DOHH2 (cell line): ENCODE measurements at regions not wholly inside any gene's neighbourhood (a gene's known extent, or its start where the extent isn't known, plus 50 kb on each side); places are given as distances from the start of the nearest gene placed in this dataset.

Experiments
- H3F3A ChIP-seq: fragments of 200-600 bp; sonication (generic), shearing (Covaris generic); 2 replicates; pipeline ENCODE4 v1.6.0; 2016; ENCODE audit warnings: antibody characterized with exemption, mild to moderate bottlenecking; ENCODE audit not compliant: control insufficient read depth, insufficient read depth
- H3K27ac ChIP-seq: fragments of 200-600 bp; sonication (generic); 2 replicates; pipeline ENCODE4 v1.5.1; 2014; ENCODE audit warnings: low read depth, mild to moderate bottlenecking, low read length, moderate library complexity
- H3K27me3 ChIP-seq: fragments of 200-600 bp; sonication (generic); 2 replicates; pipeline ENCODE4 v1.6.1; 2014; ENCODE audit warnings: mild to moderate bottlenecking, low read length, mixed read lengths; ENCODE audit not compliant: control insufficient read depth
- H3K36me3 ChIP-seq: fragments of 200-600 bp; sonication (generic); 2 replicates; pipeline ENCODE4 v1.6.1; 2014; ENCODE audit warnings: mild to moderate bottlenecking, low read length, moderate library complexity, mixed read lengths; ENCODE audit not compliant: control insufficient read depth
- H3K4me1 ChIP-seq: fragments of 200-600 bp; sonication (generic); 2 replicates; pipeline ENCODE4 v1.6.1; 2014; ENCODE audit warnings: mild to moderate bottlenecking, low read length, mixed read lengths; ENCODE audit not compliant: control insufficient read depth
- H3K4me2 ChIP-seq: fragments of 200-600 bp; sonication (generic); 2 replicates; pipeline ENCODE4 v1.6.0; 2014; ENCODE audit warnings: mild to moderate bottlenecking, low read length, moderate library complexity
- H3K4me3 ChIP-seq: fragments of 200-600 bp; sonication (generic); 2 replicates; pipeline ENCODE4 v1.5.1; 2014; ENCODE audit warnings: mild to moderate bottlenecking, low read length, mixed read lengths
- H3K79me2 ChIP-seq: fragments of 200-600 bp; sonication (generic); 2 replicates; pipeline ENCODE4 v1.6.1; 2014; ENCODE audit warnings: mild to moderate bottlenecking, low read length, mixed read lengths; ENCODE audit not compliant: control insufficient read depth
- H3K9me2 ChIP-seq: fragments of 200-600 bp; sonication (generic); replicated peaks from 2 replicates; pipeline ENCODE4 v1.6.1; 2014; ENCODE audit warnings: mild to moderate bottlenecking, low read length, mixed read lengths; ENCODE audit not compliant: control insufficient read depth
- H3K9me3 ChIP-seq: fragments of 200-600 bp; sonication (generic); 2 replicates; pipeline ENCODE4 v1.6.1; 2014; ENCODE audit warnings: antibody characterized with exemption, low read length, mixed read lengths; ENCODE audit not compliant: control insufficient read depth, insufficient read depth
- H4K20me1 ChIP-seq: fragments of 200-600 bp; sonication (generic); 2 replicates; pipeline ENCODE4 v1.6.0; 2014; ENCODE audit warnings: low read depth, mild to moderate bottlenecking, antibody characterized with exemption, low read length, moderate library complexity; ENCODE audit not compliant: control insufficient read depth, insufficient read depth
- EZH2phosphoT487 ChIP-seq: fragments of 200-600 bp; sonication (generic); IDR thresholded peaks from 2 replicates; pipeline ENCODE4 v1.6.1; 2017; ENCODE audit warnings: borderline replicate concordance, mild to moderate bottlenecking, antibody characterized with exemption, low read length, moderate library complexity, mixed read lengths
- TF ChIP-seq, protein P1 (sequence below): fragments of 200-600 bp; sonication (generic); IDR thresholded peaks from one replicate; pipeline ENCODE4 v1.5.1; 2014; ENCODE audit warnings: antibody characterized with exemption, mild to moderate bottlenecking, low read depth, low read length; ENCODE audit not compliant: poor library complexity, severe bottlenecking

DNA sequence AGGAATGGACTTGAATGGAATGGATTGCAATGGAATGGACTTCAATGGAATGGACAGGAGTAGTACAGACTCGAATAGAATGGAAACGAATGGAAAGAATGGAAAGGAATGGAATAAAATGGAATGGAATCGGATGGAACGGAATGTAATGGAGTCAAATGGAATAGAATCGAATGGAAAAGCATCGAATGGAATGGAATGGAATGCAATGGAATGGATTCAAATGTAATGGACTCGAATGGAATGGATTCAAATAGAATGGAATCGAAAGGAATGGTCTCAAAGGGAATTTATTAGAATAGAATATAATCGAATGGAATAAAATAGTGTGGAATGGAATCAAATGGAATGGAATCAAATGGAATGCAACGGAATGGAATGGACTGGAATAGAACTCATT, 484.9 kb upstream of the WSB1 start:
- Histone ChIP-seq H3K9me3 (peaks cover 55% of the 10 kb centered on the region), H3F3A (no peaks in the 10 kb centered on the region), H3K27me3 (no peaks in the 10 kb centered on the region), H3K9me2 (no peaks in the 10 kb centered on the region), H3K4me1 (no peaks in the 10 kb centered on the region), H4K20me1 (no peaks in the 10 kb centered on the region), H3K36me3 (no peaks in the 10 kb centered on the region), H3K4me3 (no peak overlapping the region), H3K4me2 (no peak overlapping the region), H3K27ac (no peak overlapping the region), H3K79me2 (no peaks in the 10 kb centered on the region)
- TF ChIP-seq, protein P1, sequence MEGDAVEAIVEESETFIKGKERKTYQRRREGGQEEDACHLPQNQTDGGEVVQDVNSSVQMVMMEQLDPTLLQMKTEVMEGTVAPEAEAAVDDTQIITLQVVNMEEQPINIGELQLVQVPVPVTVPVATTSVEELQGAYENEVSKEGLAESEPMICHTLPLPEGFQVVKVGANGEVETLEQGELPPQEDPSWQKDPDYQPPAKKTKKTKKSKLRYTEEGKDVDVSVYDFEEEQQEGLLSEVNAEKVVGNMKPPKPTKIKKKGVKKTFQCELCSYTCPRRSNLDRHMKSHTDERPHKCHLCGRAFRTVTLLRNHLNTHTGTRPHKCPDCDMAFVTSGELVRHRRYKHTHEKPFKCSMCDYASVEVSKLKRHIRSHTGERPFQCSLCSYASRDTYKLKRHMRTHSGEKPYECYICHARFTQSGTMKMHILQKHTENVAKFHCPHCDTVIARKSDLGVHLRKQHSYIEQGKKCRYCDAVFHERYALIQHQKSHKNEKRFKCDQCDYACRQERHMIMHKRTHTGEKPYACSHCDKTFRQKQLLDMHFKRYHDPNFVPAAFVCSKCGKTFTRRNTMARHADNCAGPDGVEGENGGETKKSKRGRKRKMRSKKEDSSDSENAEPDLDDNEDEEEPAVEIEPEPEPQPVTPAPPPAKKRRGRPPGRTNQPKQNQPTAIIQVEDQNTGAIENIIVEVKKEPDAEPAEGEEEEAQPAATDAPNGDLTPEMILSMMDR = no peak
- no peak for TF ChIP-seq EZH2phosphoT487

DNA sequence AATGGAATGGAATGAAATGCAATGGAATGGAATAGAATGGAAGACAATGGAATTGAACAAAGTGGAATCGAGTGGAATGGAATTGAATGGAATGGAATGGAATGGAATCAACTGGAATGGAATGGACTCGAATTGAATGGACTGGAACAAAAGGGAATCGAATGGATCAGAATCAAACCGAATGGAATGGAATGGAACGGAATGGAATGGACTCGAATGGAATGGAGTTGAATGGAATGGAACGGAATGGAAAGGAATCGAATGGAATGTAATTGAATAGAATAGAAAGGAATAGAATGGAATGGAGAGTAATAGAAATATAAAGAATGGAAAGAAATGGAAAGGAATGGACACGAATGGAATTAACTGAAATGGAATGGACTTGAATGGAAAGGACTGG, 475.2 kb upstream of the WSB1 start:
- no peaks in the 10 kb centered on the region for H3K79me2 ChIP-seq
- H3K27me3 ChIP-seq = no peaks in the 10 kb centered on the region
- H3K9me3 ChIP-seq = peaks cover 79% of the 10 kb centered on the region
- no peaks in the 10 kb centered on the region for H3K36me3 ChIP-seq
- H4K20me1 ChIP-seq = no peaks in the 10 kb centered on the region
- H3K4me2 ChIP-seq = no peak overlapping the region
- H3K4me3 ChIP-seq = no peak overlapping the region
- no peak overlapping the region for H3K27ac ChIP-seq
- TF ChIP-seq EZH2phosphoT487 = no peak
- TF ChIP-seq, protein P1 = no peak
- no peaks in the 10 kb centered on the region for H3K4me1 ChIP-seq
- no peaks in the 10 kb centered on the region for H3K9me2 ChIP-seq
- no peaks in the 10 kb centered on the region for H3F3A ChIP-seq
